HG02852 (cell line): ENCODE measurements at regions not wholly inside any gene's neighbourhood (a gene's known extent, or its start where the extent isn't known, plus 50 kb on each side); places are given as distances from the start of the nearest gene placed in this dataset.

Experiments used
- ATAC-seq: cut with Tn5 transposase; IDR thresholded peaks from one replicate; pipeline ENCODE4 v1.9.1; 2021; ENCODE audit warnings: mild to moderate bottlenecking, moderate library complexity; ENCODE audit not compliant: unreplicated experiment

DNA sequence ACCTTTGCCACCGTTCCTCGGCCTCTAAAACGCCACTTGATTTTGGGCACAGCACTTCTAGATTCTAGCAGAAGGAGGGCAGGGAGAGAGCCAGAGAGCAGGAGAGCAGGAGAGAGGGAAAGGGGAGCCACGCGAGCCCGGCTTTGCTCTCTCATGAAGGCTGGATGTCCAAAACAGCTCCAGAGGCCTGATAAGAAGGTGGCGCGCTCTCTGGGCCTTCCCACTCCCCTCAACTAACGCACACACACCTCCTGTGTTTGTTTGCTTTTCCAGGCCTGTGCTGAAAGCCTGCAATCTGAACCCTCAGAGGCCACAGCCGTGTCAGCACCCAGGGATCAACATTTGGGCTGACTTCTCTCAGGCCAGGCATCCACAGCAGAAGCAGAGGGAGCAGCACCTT lies 184.8 kb upstream of the SOX11 start:
- ATAC-seq = no peak

DNA sequence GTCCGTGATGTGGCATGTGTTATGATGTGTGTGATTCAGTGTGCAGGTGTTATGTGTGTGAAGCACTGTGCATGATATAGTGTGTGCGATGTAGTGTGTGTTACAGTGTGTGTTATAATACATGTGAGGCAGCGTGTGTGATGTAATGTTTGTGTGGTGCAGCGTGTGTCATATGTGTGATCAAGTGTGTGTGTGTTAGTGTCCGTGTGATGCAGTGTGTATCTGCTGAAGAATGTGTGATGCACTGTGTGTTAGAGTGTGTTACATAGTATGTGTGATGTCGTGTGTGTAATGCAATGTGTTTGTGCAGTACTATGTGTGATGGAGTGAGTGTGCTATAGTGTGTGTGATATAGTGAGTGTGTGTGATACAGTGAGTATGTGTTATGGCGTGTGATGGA lies 182.8 kb upstream of the SOX11 start:
- ATAC-seq = no peak

DNA sequence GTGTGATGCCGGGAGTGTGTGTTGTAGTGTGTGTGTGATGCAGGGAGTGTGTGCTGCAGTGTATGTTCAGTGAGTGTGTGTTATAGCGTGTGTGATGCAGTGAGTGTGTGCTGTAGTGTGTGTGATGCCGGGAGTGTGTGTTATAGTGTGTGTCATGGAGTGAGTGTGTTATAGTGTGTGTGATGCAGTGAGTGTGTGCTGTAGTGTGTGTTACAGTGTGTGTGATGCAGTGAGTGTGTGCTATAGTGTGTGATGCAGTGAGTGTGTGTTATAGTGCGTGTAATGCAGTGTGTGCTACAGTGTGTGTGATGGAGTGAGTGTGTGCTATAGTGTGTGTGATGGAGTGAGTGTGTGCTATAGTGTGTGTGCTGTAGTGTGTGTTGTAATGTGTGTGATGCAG lies 182.1 kb upstream of the SOX11 start:
- ATAC-seq = no peak

DNA sequence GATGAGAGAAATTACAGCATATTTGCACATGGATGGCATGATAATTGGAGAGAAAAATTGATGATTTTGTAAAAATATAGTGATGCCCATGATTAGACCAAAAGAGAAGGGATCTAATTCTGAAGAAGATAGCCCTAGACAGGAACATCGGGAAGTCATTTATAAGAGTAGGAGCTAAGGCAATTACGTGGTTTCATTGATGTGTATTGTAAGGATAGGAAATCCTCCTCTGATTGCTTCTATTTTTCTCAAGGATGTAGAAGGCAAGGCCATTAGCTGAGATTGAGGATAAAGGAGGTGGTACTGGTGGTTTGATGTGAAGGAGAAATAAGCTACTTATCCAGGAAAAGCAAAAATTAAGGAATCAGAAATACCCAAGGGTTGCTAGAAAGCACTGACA lies 176.5 kb upstream of the SOX11 start:
- no peak for ATAC-seq

DNA sequence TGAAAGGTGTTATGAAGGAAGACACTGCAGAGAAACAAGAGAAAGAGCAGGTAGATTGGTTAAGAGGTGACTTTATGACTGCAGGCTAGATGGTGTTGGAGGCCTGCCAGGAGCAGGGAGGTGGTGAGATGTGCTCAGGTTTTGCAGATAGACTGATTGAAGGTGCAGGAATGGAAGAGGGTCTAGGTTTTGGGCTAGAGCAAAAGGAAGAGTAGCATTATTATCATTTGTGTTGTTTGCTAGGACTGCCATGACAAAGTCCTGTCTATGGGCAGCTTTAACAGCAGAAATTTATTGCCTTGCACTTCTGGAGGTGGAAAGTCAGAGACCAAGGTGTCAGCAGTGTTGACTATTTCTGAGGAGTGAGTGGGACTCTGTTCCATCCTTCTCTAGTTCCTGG lies 172.9 kb upstream of the SOX11 start:
- no peak for ATAC-seq

DNA sequence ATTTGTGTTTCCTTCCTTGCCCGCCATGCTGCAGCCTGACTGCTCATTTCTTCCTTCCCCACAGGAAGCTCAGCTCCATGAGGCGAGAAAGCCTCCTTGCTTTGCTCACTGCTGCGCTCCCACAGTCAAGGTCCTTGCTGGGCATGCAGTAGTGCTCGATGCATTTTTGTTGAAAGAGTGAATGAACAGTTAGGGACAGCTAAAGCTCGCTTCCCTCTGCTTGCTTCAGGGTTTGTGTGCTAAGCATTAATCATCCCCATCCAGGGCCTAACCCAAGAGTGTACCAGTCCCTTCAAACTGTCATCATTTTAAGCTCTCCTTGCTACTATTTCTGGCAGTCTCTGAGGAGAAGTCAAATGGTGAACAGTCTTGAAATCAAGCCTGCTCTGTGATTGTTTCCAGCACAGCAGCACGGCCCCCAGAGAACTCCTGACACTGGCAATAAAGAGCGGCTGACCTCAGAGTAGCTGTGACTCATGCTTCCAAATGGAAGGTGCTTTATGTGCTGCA lies 171.7 kb upstream of the SOX11 start:
- no peak for ATAC-seq

DNA sequence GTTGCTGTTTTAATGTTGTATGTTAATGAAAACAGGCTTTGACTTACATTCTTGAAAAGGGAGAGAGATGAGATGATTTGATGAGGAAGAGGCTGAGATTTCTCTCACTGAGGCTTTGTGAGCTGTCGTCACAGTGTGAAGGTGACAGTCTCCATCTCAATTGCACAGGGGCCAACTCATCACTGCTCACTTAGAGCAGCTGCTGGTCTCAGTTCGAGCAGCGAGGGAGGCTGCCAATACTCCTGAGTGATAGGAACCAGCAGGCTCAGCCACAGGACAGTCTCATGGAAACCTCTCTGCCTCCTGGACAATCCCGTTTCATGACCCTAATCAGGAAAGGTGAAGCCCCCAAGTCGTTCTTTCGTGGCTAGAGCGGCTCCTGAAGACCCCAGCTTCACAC lies 170.7 kb upstream of the SOX11 start:
- ATAC-seq = no peak

DNA sequence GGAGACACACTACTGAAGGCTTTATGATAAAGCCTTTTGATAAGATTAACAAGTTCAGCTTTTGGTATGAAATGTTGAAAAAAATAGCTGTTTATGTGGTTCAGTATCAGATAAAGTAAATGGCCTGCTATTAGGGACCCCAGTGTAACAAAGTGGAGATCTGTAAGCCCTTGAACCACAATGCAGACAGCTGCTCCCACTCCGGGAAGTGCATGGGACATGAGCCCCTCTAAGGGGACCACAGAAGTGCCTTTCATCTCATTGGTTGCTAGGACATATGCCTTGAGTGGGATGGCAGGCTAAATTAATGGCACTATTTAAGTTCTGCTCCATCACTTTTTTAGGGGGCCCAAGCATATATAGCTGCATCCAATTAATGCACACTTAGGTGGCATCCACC lies 167.6 kb upstream of the SOX11 start:
- ATAC-seq = no peak

DNA sequence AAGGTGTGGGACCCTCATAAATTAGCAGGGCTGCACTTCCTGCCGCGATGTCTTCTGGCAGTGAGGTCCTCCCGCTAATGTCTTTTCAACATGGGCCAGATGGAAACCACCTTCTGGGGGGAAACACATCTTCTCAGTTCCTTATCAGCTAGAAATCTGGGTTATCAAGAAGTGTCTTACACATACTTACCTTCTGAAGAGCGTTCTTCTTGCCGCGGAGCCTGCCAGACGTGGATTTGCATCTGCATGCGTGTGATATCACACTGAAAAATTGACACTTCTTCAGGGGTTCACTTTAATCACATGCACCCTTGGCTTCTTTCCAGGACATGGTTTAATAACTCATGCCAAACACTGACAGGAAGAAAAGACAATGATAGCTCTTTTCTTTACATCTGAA lies 163.5 kb upstream of the SOX11 start:
- ATAC-seq = no peak

DNA sequence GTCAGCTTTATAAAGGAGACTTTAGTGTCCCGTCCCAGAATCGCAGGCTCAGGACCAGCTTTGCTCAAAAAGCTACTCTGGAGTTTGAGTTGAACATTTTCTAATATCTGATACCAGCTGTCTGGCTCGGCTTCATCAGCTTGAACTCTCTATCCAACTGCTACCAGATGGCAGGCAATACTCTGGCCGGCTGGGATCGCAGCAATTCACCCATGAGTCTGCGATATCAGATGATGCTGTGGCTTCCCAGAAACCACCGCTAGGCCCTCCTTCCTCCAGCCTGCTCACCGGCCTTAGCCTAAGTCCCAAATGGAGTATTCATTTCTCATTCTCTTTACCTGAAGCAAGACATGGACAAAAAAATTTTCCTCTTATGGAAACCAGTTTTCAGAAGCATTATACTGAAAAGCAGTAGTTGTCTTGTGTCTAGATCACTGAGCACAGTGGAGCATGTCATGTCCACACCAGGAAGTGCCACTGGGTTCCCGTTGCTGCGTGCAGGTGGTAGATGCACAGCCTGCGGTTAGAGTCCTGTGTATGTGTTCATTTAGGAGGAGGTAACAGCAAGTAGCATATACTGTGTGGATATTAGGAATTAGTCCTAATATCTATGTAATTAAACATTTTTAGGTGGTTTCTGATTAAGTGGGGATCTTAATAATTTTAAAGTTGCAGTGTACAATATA lies 162.0 kb upstream of the SOX11 start:
- ATAC-seq = no peak

DNA sequence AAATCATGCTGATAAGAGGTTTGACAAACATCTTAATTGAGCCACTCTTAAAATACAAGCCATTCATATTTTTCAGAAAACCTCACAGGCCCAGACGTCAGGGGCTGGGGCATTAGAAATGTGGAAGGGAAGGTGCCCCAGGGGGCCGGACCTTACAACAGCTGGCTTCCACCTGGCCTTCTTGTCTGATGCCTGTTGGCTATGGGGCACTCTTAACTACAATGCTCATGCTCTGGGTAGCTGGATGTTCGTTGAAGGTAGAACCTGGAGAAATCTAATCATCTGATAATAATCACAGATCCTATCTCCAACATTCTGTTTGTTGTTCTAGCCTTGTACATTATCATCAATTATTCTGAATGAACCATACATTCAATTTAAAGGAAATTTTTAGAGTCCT lies 156.9 kb upstream of the SOX11 start:
- ATAC-seq = no peak

DNA sequence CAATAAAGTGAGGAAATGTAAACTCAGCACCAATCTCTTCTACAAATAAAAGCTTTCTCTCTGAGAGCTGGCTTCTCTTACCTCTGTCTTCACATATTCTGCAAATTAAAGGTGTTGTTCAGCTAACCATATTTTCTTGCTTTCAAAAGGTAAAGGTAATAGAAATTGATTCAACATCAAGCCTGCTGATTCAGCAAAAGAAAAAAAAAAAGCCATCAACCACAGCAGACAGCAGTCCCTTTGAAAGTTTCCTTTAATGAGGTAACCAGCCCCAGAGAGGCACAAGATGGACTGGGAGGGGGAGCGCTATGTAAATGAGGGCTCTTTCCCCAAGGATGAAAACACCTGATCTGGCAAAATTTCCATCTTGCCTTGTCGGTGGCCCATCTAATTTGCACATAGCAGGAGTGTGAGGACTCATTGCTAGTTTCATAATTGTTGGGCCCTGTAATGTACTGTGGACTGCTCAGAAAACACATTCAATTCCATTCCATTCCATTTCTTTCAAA lies 154.9 kb upstream of the SOX11 start:
- ATAC-seq = no peak

DNA sequence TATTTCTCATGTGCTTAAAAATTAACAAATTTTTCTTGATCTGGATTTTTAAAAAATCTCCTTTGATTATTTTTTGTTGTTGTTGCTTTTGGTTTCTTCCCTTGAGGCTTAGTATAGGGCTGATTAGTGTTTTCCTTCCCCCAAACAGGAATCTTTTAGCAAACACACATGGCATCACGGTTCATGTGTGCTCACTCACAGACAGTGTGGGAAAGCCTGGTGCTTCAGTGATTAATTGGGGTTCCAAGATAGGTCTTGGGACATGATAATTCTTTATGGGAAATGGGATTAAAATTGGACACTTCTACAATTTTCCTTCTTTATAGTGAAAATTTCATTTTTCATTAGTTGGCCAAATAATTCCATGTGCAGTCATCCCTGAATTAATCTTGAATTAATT lies 153.9 kb upstream of the SOX11 start:
- no peak for ATAC-seq

DNA sequence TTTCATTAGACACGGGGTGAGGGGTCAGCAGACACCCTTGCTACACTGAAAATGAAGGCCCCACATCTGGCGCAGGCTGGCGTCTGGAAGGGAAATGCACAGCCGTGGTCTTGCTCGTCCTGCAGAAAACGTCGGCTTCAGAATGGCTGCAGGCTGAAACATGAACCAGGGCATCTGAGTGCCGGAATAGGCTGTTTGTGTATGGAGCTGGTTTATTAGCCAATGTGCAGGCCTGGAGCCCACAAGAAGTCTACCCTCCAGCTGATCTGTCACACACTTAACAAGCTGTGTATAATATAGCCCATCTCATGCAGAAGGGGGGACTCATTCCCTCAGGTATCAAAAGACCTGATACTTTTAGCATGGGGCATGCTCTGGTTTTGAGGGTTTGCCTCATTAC lies 153.4 kb upstream of the SOX11 start:
- ATAC-seq = no peak

DNA sequence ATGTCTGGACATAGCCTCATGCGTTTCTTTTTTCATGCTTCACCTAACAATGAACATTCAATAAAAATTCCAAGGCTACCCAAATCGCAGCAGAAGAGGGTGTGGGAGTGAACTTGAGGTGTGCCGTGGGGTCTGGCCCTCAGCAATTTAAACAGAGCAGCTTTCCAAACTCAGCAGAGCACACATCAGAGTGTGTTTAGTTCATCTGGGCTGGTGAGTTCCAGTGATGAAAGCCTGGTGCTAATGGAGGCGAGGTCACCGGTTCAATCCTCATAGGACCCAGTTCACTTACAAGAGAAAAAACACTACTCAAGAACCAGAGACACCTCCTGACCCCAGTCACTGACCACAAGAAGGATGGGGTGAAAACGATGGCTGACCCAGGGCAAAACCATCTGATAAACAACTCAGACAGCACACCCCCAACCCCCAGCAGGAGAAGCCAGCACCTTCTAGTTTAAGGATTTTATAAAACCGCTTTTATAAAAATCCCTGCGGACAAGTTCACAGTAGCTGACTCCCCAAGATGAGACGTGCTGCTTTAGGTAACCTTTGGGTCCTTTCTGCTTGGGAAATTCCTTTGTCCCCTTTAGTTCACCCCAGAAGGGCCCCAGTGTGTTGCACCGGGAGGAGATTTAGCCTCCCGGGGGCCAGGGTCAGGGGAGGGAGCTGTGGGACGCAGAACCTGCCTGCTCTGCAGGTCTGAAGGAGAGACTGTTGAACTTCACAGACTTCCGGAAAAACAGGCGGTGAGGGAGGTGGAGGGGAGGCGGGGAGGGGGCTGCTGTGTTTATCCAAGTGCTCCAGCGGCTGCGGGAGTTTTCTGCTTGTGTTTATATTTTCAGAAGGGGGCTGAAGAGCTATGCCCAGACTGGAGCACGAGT lies 152.7 kb upstream of the SOX11 start:
- no peak for ATAC-seq

DNA sequence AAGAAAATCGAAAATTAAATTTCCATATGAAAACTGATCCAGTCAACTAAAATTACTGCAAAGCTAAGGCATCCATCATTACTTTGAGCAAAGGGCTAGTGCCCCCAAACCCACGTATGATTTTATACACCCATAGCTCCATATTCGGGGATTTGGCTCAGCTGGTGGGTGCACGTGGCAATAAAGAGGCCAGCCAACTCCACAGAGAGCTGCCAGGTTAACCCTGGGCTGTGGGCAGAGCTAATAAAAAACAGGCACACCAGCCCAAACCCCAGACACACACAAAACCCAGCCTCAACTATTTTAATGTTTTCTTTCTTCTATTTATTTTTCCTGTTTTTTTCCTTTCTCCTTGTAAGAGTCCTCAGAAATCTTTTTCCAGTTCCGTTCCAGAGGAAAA lies 151.3 kb upstream of the SOX11 start:
- no peak for ATAC-seq

DNA sequence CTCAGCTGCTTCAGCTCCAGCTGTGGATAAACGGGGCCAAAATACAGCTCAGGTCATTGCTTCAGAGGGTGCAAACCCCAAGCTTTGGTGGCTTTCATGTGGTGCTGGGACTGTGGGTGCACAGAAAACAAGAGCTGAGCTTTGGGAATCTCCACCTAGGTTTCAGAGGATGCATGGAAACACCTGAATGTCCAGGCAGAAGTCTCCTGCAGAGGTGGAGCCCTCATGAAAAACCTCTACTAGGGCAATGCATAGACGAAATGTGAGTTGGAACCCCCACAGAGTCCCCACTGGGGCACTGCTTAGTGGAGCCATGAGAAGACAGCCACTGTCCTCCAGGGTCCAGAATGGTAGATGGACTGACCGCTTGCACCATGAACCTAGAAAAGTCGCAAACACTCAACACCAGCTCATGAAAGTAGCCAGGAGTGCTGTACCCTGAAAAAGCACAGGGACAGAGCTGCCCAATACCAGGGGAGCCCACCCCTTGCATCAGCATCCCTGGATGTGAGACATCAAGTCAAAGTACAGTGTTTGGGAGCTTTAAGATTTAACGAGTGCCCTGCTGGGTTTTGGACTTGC lies 147.9 kb upstream of the SOX11 start:
- ATAC-seq = no peak

DNA sequence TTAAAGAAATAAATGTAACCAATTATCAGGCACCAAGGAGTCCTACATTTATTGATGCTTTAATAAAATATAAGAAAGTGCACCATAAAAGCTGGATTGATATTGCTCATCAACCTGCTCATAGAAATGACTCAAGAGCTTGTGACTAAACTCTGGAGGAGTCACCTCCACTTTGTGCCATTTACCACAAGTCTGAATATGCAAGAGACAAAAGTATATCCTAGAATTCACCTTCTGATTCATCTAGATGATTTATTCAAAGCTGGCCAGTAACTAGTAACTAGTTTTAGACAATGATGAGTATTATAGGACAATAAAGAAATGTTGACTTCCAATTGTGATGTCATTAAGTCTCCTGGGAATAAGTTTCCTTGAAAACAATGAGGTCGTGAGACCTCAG lies 146.0 kb upstream of the SOX11 start:
- ATAC-seq = no peak

DNA sequence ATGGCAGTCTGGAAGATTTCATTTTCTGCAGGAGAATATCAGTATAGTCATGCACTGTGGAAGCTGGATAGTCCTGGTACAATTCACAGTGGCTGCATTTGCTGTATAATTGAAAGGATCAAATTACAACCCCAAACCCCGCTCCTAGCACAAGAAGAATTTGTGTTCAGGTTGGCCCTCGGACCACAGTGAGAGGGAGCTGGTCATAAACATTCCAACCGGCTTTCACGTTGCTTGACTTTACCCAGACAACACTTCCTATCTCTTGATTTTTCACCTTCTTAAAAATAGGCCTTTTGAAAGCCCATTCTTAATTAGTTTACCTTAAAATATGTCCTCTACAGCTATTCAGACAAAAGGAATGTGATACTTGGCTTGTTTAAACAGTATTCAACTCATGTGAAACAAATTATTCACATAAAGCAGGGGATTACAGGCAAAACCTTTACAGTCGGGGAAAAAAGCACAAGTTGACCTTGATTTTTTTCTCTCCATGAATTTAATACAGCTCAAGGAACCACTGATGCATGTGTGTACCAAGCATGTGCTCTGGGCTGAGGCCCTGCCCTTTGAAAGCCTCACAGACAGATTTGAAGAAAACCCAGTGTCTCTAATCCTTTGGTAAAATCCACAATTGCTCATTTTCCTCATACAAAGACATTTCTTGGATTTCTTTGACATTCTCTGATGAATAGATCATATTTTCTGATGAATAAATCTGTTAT lies 143.0 kb upstream of the SOX11 start:
- ATAC-seq = no peak

DNA sequence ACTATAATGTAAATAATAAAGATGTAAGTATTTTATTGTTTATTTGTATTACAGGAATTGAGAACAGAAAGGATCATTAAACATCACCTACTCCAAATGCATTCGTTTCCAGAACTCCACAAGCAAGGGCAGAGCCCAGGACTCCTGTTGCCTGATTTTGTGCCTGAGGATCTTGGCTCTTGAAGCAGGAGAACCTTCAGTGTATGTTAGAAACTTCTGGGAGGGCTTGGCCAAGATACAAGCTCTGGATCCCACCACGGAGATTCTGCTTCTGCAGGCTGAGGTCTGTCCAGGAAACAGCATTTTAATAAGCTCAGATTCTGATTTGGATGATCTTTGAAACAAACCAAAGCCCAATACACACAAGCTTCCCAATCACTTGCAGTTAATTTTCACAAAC lies 142.4 kb upstream of the SOX11 start:
- no peak for ATAC-seq

DNA sequence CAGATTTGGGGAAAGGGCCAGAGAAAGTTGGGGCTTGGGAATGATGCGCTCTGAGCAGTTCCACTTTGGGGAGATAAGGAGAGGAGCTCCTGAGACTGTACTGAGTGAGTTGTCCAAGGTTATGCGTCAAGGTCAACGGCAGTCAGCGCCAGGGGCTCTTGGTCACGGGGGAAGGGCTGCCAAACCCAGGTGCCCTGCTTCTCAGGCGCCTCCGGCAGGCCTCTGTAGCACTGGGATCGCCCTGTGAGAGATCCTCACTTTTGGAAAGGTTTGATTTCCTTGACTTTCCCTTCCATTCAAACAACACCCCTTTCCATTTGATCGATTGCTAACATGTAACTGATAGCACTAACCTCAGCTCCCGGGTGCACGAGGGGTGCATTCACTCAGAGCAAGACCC lies 136.5 kb upstream of the SOX11 start:
- ATAC-seq = no peak
